ENCODE measurements at regions not wholly inside any gene's neighbourhood (a gene's known extent, or its start where the extent isn't known, plus 50 kb on each side); places are given as distances from the start of the nearest gene placed in this dataset.

DNA sequence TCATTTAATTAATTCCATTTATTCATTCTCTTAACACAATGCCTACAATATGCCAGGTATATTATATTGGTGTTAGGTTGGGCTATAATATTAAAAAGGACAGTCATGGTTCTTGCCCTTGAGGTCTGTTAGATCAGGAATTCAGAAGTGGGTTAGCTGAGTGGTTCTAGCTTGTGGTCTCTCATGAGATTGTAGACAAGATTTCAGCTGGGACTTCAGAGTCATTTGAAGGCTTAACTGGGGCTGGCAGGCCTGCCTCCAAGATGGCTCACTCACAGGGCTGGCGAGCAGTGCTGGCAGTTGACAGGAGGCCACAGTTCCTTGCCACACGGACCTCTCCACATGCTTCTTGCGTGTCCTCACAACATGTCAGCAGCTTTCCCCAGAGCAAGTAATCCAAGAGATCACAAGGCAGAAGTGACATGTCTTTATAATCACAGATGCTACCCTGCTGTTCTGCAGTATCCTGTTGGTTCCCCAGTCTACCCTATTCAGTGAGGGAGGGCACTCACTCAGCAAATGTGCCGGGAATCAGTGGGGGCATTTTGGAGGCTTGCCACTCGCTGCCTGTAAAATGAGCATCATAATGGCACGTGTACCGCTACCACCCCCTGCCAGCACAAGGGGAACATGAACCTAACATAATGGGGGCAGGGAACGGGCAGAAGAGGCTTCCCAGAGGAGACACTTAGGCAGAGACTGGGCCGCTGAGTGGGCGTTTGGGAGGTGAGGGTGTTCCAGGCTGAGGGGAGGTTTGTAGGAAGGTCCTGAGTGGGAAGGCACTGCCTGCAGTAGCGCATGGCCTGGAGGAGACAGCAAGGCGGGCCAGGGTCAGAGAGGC, 70.0 kb downstream of the EXOSC2 start:
- TF ChIP-seq, protein P1, sequence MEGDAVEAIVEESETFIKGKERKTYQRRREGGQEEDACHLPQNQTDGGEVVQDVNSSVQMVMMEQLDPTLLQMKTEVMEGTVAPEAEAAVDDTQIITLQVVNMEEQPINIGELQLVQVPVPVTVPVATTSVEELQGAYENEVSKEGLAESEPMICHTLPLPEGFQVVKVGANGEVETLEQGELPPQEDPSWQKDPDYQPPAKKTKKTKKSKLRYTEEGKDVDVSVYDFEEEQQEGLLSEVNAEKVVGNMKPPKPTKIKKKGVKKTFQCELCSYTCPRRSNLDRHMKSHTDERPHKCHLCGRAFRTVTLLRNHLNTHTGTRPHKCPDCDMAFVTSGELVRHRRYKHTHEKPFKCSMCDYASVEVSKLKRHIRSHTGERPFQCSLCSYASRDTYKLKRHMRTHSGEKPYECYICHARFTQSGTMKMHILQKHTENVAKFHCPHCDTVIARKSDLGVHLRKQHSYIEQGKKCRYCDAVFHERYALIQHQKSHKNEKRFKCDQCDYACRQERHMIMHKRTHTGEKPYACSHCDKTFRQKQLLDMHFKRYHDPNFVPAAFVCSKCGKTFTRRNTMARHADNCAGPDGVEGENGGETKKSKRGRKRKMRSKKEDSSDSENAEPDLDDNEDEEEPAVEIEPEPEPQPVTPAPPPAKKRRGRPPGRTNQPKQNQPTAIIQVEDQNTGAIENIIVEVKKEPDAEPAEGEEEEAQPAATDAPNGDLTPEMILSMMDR (IDR thresholded peaks at IDR 0.05) = no peak
- Histone ChIP-seq H3K9me3 (no peaks in the 10 kb centered on the region), H3K27ac (no peak overlapping the region), H3K4me3 (no peak overlapping the region), H3K36me3 (no peaks in the 10 kb centered on the region), H3K27me3 (no peaks in the 10 kb centered on the region), H3K4me1 (peaks cover 0 to 10% (median under 1%) of the 10 kb centered on the region in 3 donors)
- intact Hi-C loops (cut with DNase I) = loop anchor here in 1 of 3 donors (10.0 kb wide), 1 partner anchor 49 kb away; no protein-coding TSS in a partner anchor
- FAIRE-seq (no peak), DNase-seq (no peak), ATAC-seq (no peak)
- 89 to 94% methylated on average over 12 of the region's 12 CpGs for WGBS, 2 donors

DNA sequence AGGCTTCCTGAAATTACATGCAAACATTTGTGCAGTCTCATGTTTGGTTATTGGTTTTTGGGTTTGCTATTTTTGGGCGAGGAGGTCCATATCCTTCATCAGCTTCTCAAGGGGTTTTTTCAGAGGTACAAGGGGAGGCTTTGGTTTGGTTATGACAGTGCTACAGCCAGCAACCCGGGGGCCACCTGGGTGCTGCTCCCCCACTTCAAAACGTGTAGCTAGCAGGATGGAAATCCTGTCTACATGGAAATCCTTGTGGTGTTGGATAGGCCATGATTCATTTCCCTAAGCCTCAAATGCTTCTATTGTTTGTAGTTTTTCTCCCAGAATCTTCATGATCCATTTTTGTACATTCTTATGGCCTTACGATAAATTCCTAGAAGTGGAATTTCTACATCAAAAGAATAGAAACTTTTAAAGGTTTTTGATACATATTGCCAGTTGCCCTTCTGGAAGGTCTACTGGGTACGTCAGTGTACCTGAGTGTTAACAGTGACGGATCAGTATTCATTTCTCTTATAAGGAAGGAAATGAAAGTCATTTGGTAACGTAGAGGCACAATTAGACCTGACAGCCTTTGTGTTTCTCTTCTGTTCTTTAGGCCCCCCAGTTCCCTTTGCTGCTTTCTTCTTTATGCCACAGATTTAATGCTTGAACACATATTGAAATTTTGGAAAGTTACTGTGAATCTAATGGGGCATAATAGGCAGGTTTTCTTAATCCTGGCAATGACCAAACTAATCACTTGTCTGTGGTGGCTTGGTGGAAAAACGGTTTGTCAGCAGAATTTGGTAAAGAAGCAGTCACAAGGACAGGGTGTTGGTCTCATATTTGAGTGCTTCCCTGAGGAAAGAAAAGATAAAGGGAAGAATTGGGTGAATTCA, 69.7 kb upstream of the ABL1 start:
- FAIRE-seq = no peak
- ATAC-seq = no peak
- H3K9me3 ChIP-seq = no peaks in the 10 kb centered on the region
- no peak overlapping the region for H3K27ac ChIP-seq
- DNase-seq = no peak
- H3K36me3 ChIP-seq = no peaks in the 10 kb centered on the region
- intact Hi-C loops (cut with DNase I) = loop anchor here in 1 of 3 donors (10.0 kb wide), 1 partner anchor 51 kb away; no protein-coding TSS in a partner anchor
- H3K4me3 ChIP-seq = no peak overlapping the region
- TF ChIP-seq, protein P1 (IDR thresholded peaks at IDR 0.05) = no peak
- H3K27me3 ChIP-seq = no peaks in the 10 kb centered on the region
- 73 to 79% methylated on average over 8 of the region's 8 CpGs for WGBS, 2 donors
- H3K4me1 ChIP-seq = peaks cover 0 to 13% (median 5%) of the 10 kb centered on the region in 3 donors

DNA sequence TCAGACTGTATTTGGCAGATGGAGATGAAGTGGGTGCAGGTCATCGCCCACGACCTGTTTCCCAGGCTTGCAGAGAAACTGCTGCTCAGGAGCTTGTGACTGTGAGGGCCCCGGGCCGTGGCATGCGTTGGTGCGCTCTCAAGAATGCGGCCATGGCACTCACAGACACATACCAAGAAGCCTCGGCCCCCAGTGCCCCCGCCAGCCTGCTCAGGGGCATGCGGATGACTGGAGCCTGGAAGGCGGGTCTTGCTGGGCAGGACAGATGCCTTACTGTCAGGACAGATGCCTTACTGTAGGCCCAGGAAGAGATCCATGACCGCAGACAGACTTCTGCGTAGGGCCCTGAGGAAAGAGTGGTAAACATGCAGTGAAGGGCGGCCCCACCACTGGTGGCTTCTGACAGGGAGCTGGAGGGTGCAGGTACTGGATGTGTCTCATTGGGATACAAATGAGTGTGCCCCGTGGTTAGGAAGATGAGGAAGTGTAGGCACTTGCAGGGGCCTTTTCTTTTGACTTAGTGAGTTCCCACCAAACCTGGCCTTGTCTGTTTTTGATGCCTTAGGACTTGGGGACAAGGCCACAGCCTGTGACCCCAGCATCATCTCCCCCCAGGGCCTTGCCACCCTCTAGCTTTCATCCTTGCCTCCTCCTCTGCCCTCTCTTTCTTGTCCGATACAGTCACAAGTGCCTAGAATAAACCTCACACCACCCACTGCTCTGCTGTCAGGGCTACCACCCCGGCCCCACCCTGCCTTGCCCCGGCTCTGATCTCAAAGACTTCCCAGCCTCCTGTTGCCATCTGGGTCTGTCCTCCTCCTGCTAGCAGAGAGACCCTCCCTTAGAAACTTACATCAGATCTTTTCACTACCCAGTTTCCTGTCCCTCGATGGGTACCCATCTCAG, 68.8 kb upstream of the ABL1 start:
- Histone ChIP-seq H3K9me3 (no peaks in the 10 kb centered on the region), H3K4me1 (peaks cover 0 to 13% (median 5%) of the 10 kb centered on the region in 3 donors), H3K36me3 (no peaks in the 10 kb centered on the region), H3K27ac (no peak overlapping the region), H3K4me3 (no peak overlapping the region), H3K27me3 (no peaks in the 10 kb centered on the region)
- TF ChIP-seq, protein P1 (IDR thresholded peaks at IDR 0.05) = no peak
- no peak for FAIRE-seq
- WGBS, 2 donors = 85 to 87% methylated on average over 19 of the region's 19 CpGs
- ATAC-seq = no peak
- no peak for DNase-seq
- intact Hi-C loops (cut with DNase I) = loop anchor here in 1 of 3 donors (10.0 kb wide), 1 partner anchor 51 kb away; no protein-coding TSS in a partner anchor

DNA sequence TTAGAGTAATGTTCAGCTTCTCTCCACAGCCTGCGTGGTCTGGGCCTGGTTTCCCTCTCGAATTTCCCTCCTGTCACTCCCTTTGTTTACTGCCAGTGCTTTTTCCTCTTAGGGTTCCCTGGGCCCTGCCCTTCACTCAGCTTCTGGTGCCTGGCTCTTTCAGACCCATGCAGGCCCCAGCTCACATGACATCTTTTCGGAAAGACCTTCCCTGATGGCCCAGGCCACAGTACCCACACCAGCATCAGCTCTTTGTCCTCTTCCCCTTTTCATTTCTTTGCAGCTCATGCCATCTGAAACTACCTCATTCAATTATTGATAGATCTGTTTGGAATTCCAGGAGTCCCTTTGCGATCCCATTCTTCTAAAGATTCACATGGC, 68.1 kb upstream of the ABL1 start:
- H3K27me3 ChIP-seq = no peaks in the 10 kb centered on the region
- WGBS, 2 donors = 76 to 82% methylated on average over 4 of the region's 4 CpGs
- no peaks in the 10 kb centered on the region for H3K36me3 ChIP-seq
- H3K4me1 ChIP-seq = peaks cover 0 to 13% (median 5%) of the 10 kb centered on the region in 3 donors
- DNase-seq = no peak
- no peaks in the 10 kb centered on the region for H3K9me3 ChIP-seq
- intact Hi-C loops (cut with DNase I) = loop anchor here in 1 of 3 donors (10.0 kb wide), 1 partner anchor 52 kb away; no protein-coding TSS in a partner anchor
- ATAC-seq = peak in 2 of 4 donors; percentile 53 to 61
- H3K27ac ChIP-seq = no peak overlapping the region
- FAIRE-seq = no peak
- TF ChIP-seq, protein P1 (IDR thresholded peaks at IDR 0.05) = no peak
- H3K4me3 ChIP-seq = no peak overlapping the region

All from pancreas (tissue), 10 donors.